Suprapubic skin (tissue), 4 donors: ENCODE measurements at regions not wholly inside any gene's neighbourhood (a gene's known extent, or its start where the extent isn't known, plus 50 kb on each side); places are given as distances from the start of the nearest gene placed in this dataset.

Experiments used
- DNase-seq, 2 donors: peaks; one replicate each; pipeline ENCODE4 v3.0.0-alpha.2; 2019; ENCODE audit warnings: low spot score in 2 of 2
- H3K27ac ChIP-seq: fragments of 200-600 bp; sonication (generic); one replicate; pipeline ENCODE4 v1.5.1; 2019
- H3K27me3 ChIP-seq: fragments of 200-600 bp; sonication (generic); one replicate; pipeline ENCODE4 v1.5.1; 2019
- H3K36me3 ChIP-seq: fragments of 200-600 bp; sonication (generic); one replicate; pipeline ENCODE4 v1.5.1; 2019
- H3K4me1 ChIP-seq: fragments of 200-600 bp; sonication (generic); one replicate; pipeline ENCODE4 v1.5.1; 2019
- H3K4me3 ChIP-seq: fragments of 200-600 bp; sonication (generic); one replicate; pipeline ENCODE4 v1.5.1; 2019; ENCODE audit warnings: mild to moderate bottlenecking
- H3K9me3 ChIP-seq: fragments of 200-600 bp; sonication (generic); one replicate; pipeline ENCODE4 v1.5.1; 2019
- EP300 ChIP-seq: sonication (generic); formaldehyde crosslinking; IDR thresholded peaks from one replicate; pipeline ENCODE4 v1.6.1; 2017; ENCODE audit warnings: antibody characterized with exemption
- POLR2A ChIP-seq, 2 donors: fragments of 450-650 bp; IDR thresholded peaks; one replicate each; pipeline ENCODE4 v1.6.1; 2017; ENCODE audit warnings: antibody characterized with exemption in 2 of 2, mild to moderate bottlenecking in 2 of 2, moderate library complexity in 2 of 2
- POLR2AphosphoS5 ChIP-seq, 3 donors: sonication (generic); formaldehyde crosslinking; IDR thresholded peaks; one replicate each; pipeline ENCODE4 v1.6.1; 2017; ENCODE audit warnings: antibody characterized with exemption in 3 of 3
- WGBS: methylation state at CpG from one replicate; pipeline ENCODE4 v1.1.5; 2018; 5-methylcytosine and 5-hydroxymethylcytosine counted together
- TF ChIP-seq, protein P1 (sequence below), 2 donors: fragments of 200-600 bp in 1 of 2; fragments of 450-650 bp in 1 of 2; sonication (generic) in 1 of 2; IDR thresholded peaks; one replicate each; pipeline ENCODE4 v1.5.1; 2016 to 2019; ENCODE audit warnings: antibody characterized with exemption in 2 of 2, mild to moderate bottlenecking in 1 of 2, moderate library complexity in 1 of 2

DNA sequence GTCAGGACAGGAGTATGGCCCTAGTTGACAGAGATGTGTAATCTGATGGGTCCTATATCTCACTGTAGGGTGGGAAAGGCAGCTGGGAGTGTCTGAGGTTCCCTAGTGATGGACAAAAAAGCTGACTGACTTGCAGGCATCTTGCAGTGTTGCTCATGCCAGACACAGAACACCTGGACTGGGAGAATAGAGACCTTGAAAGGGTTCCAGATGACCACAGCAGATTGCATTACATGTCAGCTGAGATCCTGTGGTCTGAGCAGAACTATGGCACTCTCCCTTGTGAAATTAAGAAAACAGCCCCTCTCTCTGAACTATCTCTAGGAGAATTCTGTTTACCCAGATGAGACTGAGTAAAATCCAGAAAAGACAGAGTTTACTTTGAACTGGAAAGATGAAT lies 212.6 kb upstream of the MAN1A1 start:
- Histone ChIP-seq H3K36me3 (no peaks in the 10 kb centered on the region), H3K27me3 (no peaks in the 10 kb centered on the region), H3K9me3 (no peaks in the 10 kb centered on the region), H3K4me1 (no peaks in the 10 kb centered on the region), H3K4me3 (no peak overlapping the region), H3K27ac (no peak overlapping the region)
- TF ChIP-seq EP300 (no peak), POLR2A (IDR thresholded peaks at IDR 0.05) (no peak), POLR2AphosphoS5 (IDR thresholded peaks at IDR 0.05) (no peak)
- TF ChIP-seq, protein P1, sequence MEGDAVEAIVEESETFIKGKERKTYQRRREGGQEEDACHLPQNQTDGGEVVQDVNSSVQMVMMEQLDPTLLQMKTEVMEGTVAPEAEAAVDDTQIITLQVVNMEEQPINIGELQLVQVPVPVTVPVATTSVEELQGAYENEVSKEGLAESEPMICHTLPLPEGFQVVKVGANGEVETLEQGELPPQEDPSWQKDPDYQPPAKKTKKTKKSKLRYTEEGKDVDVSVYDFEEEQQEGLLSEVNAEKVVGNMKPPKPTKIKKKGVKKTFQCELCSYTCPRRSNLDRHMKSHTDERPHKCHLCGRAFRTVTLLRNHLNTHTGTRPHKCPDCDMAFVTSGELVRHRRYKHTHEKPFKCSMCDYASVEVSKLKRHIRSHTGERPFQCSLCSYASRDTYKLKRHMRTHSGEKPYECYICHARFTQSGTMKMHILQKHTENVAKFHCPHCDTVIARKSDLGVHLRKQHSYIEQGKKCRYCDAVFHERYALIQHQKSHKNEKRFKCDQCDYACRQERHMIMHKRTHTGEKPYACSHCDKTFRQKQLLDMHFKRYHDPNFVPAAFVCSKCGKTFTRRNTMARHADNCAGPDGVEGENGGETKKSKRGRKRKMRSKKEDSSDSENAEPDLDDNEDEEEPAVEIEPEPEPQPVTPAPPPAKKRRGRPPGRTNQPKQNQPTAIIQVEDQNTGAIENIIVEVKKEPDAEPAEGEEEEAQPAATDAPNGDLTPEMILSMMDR (IDR thresholded peaks at IDR 0.05): no peak
- no peak for DNase-seq

GRCh38 chr6:119559586-119559985 lies 210.0 kb upstream of the MAN1A1 start:
- no peak overlapping the region for H3K27ac ChIP-seq
- H3K36me3 ChIP-seq: no peaks in the 10 kb centered on the region
- H3K4me3 ChIP-seq: no peak overlapping the region
- no peaks in the 10 kb centered on the region for H3K4me1 ChIP-seq
- H3K9me3 ChIP-seq: no peaks in the 10 kb centered on the region
- no peak for DNase-seq
- no peak for TF ChIP-seq POLR2AphosphoS5 (IDR thresholded peaks at IDR 0.05)
- TF ChIP-seq POLR2A (IDR thresholded peaks at IDR 0.05): no peak
- TF ChIP-seq, protein P1 (IDR thresholded peaks at IDR 0.05): no peak
- no peak for TF ChIP-seq EP300
- no peaks in the 10 kb centered on the region for H3K27me3 ChIP-seq

- Histone ChIP-seq H3K27ac (no peak overlapping the region), H3K9me3 (no peaks in the 10 kb centered on the region), H3K36me3 (no peaks in the 10 kb centered on the region), H3K4me3 (no peak overlapping the region), H3K4me1 (no peaks in the 10 kb centered on the region), H3K27me3 (no peaks in the 10 kb centered on the region)
- WGBS: 98% methylated on average over 5 of the region's 5 CpGs
- DNase-seq: no peak
- TF ChIP-seq POLR2AphosphoS5 (IDR thresholded peaks at IDR 0.05) (no peak), POLR2A (IDR thresholded peaks at IDR 0.05) (no peak), EP300 (no peak)
- TF ChIP-seq, protein P1 (IDR thresholded peaks at IDR 0.05): no peak
These were observed 207.7 kb upstream of the MAN1A1 start for GRCh38 chr6:119557239-119557638.

- whole genome bisulfite sequencing: 98% methylated on average over 1 of the region's 1 CpG
These were observed 202.5 kb upstream of the MAN1A1 start for GRCh38 chr6:119552021-119552420.

DNA sequence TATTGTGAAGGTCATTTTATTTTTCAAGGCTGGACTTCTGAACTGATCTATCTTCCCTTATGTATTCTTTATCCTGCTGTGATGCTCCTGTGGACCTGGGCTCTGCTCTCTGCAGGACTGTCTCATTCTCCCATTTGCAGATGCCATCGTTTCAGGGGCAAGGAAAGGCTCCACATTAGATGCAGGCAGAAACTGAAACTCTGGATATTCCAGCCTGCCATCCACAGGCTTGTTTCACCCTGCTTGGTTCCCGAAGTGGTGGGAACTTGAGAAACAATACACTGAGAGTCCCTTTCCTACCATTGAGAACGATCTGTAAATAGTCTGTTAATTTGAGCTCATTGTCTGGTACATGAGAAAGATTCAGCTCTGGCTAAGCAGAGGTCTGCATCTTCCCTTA lies 197.5 kb upstream of the MAN1A1 start:
- no peak for TF ChIP-seq POLR2AphosphoS5 (IDR thresholded peaks at IDR 0.05)
- no peak for TF ChIP-seq POLR2A (IDR thresholded peaks at IDR 0.05)
- TF ChIP-seq EP300: no peak
- TF ChIP-seq, protein P1 (IDR thresholded peaks at IDR 0.05): no peak
- H3K9me3 ChIP-seq: no peaks in the 10 kb centered on the region
- no peaks in the 10 kb centered on the region for H3K27me3 ChIP-seq

More at GRCh38 chr6:119552021-119552420, 202.5 kb upstream of the MAN1A1 start:
- Histone ChIP-seq H3K27ac (no peak overlapping the region), H3K27me3 (no peaks in the 10 kb centered on the region), H3K4me1 (no peaks in the 10 kb centered on the region), H3K36me3 (no peaks in the 10 kb centered on the region), H3K9me3 (no peaks in the 10 kb centered on the region), H3K4me3 (no peak overlapping the region)
- DNase-seq: no peak
- TF ChIP-seq, protein P1 (IDR thresholded peaks at IDR 0.05): no peak
- TF ChIP-seq POLR2AphosphoS5 (IDR thresholded peaks at IDR 0.05) (no peak), POLR2A (IDR thresholded peaks at IDR 0.05) (no peak), EP300 (no peak)

More for the DNA sequence above, 197.5 kb upstream of the MAN1A1 start:
- 82% methylated on average over 3 of the region's 3 CpGs for WGBS
- no peak for DNase-seq
- H3K27ac ChIP-seq: no peak overlapping the region
- no peak overlapping the region for H3K4me3 ChIP-seq
- no peaks in the 10 kb centered on the region for H3K4me1 ChIP-seq
- H3K36me3 ChIP-seq: no peaks in the 10 kb centered on the region
